Ishikawa (cell line): ENCODE measurements at regions not wholly inside any gene's neighbourhood (a gene's known extent, or its start where the extent isn't known, plus 50 kb on each side); places are given as distances from the start of the nearest gene placed in this dataset.

Experiments used
- CEBPB ChIP-seq: IDR thresholded peaks from 2 replicates; pipeline ENCODE4 v1.6.1; 2012
- CREB1 ChIP-seq: IDR thresholded peaks from 2 replicates; pipeline ENCODE4 v1.6.1; 2012; ENCODE audit warnings: low read depth
- EGR1 ChIP-seq: IDR thresholded peaks from 2 replicates; pipeline ENCODE4 v1.6.1; 2012
- EP300 ChIP-seq: IDR thresholded peaks from 2 replicates; pipeline ENCODE4 v1.6.1; 2012; ENCODE audit warnings: borderline replicate concordance
- FOXM1 ChIP-seq: IDR thresholded peaks from 2 replicates; pipeline ENCODE4 v1.6.1; 2012; ENCODE audit warnings: low read depth, borderline replicate concordance
- MAX ChIP-seq: IDR thresholded peaks from 2 replicates; pipeline ENCODE4 v1.6.1; 2012
- NFIC ChIP-seq: IDR thresholded peaks from 2 replicates; pipeline ENCODE4 v1.6.1; 2012
- RAD21 ChIP-seq: IDR thresholded peaks from 2 replicates; pipeline ENCODE4 v1.6.1; 2012; ENCODE audit warnings: low read depth
- REST ChIP-seq: IDR thresholded peaks from 2 replicates; pipeline ENCODE4 v1.6.1; 2012; ENCODE audit warnings: low read depth, mild to moderate bottlenecking
- TAF1 ChIP-seq: IDR thresholded peaks from 2 replicates; pipeline ENCODE4 v1.6.1; 2012; ENCODE audit warnings: low read depth, mild to moderate bottlenecking
- TCF12 ChIP-seq: IDR thresholded peaks from 2 replicates; pipeline ENCODE4 v1.6.1; 2012; ENCODE audit warnings: low read depth
- TEAD4 ChIP-seq: IDR thresholded peaks from 2 replicates; pipeline ENCODE4 v1.6.1; 2012
- USF1 ChIP-seq: IDR thresholded peaks from 2 replicates; pipeline ENCODE4 v1.6.1; 2012
- YY1 ChIP-seq: IDR thresholded peaks from 2 replicates; pipeline ENCODE4 v1.6.1; 2012; ENCODE audit warnings: low read depth
- ZBTB7A ChIP-seq: IDR thresholded peaks from 2 replicates; pipeline ENCODE4 v1.6.1; 2012; ENCODE audit warnings: low read depth

DNA sequence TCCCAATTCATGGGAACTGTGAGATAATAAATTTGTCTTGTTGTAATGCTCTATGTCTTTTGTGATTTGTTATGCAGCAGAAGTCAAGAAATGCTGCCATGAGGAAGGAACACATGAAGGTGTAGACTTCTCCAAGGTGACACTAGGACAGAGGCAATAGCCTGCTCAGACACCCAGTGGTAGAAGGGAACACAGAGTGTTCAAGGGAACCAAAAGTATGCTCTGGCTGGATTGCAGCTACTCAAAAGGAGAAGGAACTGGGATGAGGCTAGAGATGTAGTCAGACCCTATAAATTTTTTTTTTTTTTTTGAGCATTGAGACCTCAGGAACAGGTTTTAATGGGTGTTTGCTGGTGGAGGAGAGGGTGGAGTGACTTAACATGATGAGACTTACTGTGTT, 232.5 kb downstream of the PARP8 start:
- TF ChIP-seq RAD21, result no peak
- TF ChIP-seq TEAD4, result no peak
- no peak for TF ChIP-seq CREB1
- TF ChIP-seq NFIC, result no peak
- TF ChIP-seq USF1, result no peak
- no peak for TF ChIP-seq TCF12
- TF ChIP-seq ZBTB7A, result no peak
- TF ChIP-seq YY1, result no peak
- TF ChIP-seq MAX, result no peak
- TF ChIP-seq TAF1, result no peak
- no peak for TF ChIP-seq EP300
- TF ChIP-seq CEBPB, result no peak
- no peak for TF ChIP-seq EGR1
- no peak for TF ChIP-seq REST
- TF ChIP-seq FOXM1, result no peak

- TF ChIP-seq CEBPB, result no peak
- TF ChIP-seq RAD21, result no peak
- TF ChIP-seq ZBTB7A, result no peak
- no peak for TF ChIP-seq EGR1
- no peak for TF ChIP-seq NFIC
- no peak for TF ChIP-seq USF1
- TF ChIP-seq FOXM1, result no peak
- TF ChIP-seq CREB1, result no peak
- no peak for TF ChIP-seq TEAD4
- TF ChIP-seq TCF12, result no peak
- no peak for TF ChIP-seq MAX
- no peak for TF ChIP-seq EP300
These were observed 234.6 kb downstream of the PARP8 start for GRCh38 chr5:50900952-50901510.

- no peak for TF ChIP-seq USF1
- no peak for TF ChIP-seq NFIC
- no peak for TF ChIP-seq TCF12
- no peak for TF ChIP-seq TEAD4
- no peak for TF ChIP-seq MAX
- TF ChIP-seq YY1, result no peak
- TF ChIP-seq EGR1, result no peak
These were observed 237.2 kb downstream of the PARP8 start for GRCh38 chr5:50903651-50904050.

DNA sequence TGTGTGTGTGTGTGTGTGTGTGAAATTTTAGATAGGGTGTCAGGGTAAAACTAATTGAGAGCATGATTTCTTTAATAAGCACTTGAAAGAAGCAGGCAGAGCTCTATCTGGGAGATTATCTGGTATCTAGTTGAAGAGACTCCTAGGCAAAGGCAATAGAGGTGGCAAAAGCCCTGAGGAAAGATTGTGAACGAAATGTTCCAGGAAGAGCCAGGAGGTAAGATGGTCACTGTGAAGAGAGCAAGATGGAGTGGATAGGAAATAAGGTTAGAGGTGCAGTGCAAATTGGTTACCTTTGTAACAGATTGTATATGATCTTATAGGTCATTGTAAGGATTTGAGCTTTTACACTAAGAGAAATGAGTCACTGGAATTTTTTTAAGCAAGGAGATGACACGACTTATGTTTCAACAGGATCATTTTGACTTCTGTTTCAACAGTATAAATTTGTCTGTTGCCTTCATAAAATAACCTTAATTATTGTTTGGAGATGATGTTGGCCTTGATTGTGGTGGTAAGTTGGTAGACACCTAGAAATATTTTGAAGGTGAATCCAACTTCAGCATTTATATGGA, 239.6 kb downstream of the PARP8 start:
- TF ChIP-seq CEBPB (no peak), EGR1 (no peak), USF1 (no peak), REST (no peak), TAF1 (no peak), FOXM1 (no peak)

DNA sequence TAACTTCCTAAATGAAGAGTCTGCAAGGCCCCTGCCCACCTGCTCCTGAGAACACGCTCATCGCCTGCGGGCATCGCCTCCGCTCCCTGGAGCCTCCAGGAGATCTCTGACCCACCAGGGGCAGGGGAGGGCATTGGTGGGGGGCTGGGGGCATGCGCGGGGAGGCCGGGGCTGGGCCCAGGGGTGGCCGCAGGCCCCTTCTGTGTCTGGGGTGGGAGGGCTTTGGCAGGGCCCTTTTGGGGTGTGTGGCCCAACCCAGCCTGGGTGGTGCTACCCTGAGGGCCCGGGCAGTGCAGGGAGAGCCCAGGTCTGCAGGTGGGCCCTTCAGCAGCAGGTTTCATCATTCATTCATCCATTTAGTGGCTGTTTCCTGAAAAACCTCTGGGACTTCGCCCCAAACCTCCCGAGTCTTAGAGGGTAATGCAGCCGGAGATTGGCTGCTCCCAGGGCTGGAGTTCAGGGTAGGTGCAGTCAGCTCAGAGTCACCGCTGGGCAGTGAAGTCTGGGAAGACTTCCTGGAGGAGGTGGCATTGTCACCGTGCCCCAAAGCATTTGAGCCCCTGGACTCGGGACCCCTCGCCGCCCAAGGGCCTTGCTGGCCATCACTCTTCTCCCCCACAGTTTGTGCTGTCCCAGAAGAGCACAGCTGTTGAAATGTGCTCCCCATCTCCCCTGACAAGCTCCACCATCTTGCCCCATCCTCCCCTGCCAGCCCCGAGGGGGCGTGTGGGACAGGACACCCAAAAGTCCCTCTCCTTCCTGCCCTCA, 255.1 kb downstream of the PARP8 start:
- no peak for TF ChIP-seq ZBTB7A
